OCI-LY7 (cell line): ENCODE measurements at regions not wholly inside any gene's neighbourhood (a gene's known extent, or its start where the extent isn't known, plus 50 kb on each side); places are given as distances from the start of the nearest gene placed in this dataset.

Experiments used
- BruUV-seq: library from RNA; stranded (reverse); fragments of 400-500 nt; replicated peaks from 2 replicates; lab custom pipeline; 2021; lab: Mats Ljungman, UMichigan
- CTCF ChIA-PET: fragments of 300-600 bp; sonication (Branson Sonifier 250); formaldehyde crosslinking; loops from one replicate; lab custom pipeline; 2022; ENCODE audit warnings: antibody characterized with exemption; ENCODE audit not compliant: unreplicated experiment; lab: Charles Lee
- POLR2A ChIA-PET: fragments of 300-600 bp; sonication (Branson Sonifier 250); formaldehyde crosslinking; loops from one replicate; lab custom pipeline; 2022; ENCODE audit warnings: antibody characterized with exemption; lab: Charles Lee
- DNase-seq: peaks from one replicate; pipeline ENCODE4 v3.0.0-alpha.2; 2015; ENCODE audit warnings: low spot score
- H2AFZ ChIP-seq: fragments of 200-600 bp; sonication (generic), shearing (Covaris generic); 2 replicates; pipeline ENCODE4 v1.6.1; 2014; ENCODE audit warnings: mild to moderate bottlenecking, antibody characterized with exemption, low read length, moderate library complexity
- H3K27ac ChIP-seq: fragments of 200-600 bp; sonication (generic); 2 replicates; pipeline ENCODE4 v1.5.1; 2014; ENCODE audit warnings: mixed run types, low read depth, mild to moderate bottlenecking, moderate library complexity, low read length, inconsistent platforms; ENCODE audit not compliant: poor library complexity, severe bottlenecking
- H3K36me3 ChIP-seq: fragments of 200-600 bp; sonication (generic); 2 replicates; pipeline ENCODE4 v1.6.1; 2014; ENCODE audit warnings: mild to moderate bottlenecking, antibody characterized with exemption, low read length, moderate library complexity, mixed read lengths; ENCODE audit not compliant: insufficient read depth
- H3K4me1 ChIP-seq: fragments of 200-600 bp; sonication (generic); 2 replicates; pipeline ENCODE4 v1.5.1; 2014; ENCODE audit warnings: mild to moderate bottlenecking, low read length; ENCODE audit not compliant: insufficient read depth, poor library complexity, severe bottlenecking
- H3K4me2 ChIP-seq: fragments of 200-600 bp; sonication (generic); 2 replicates; pipeline ENCODE4 v1.6.1; 2014; ENCODE audit warnings: mild to moderate bottlenecking, low read length
- H3K4me3 ChIP-seq: fragments of 200-600 bp; sonication (generic); 2 replicates; pipeline ENCODE4 v1.5.1; 2014; ENCODE audit warnings: mild to moderate bottlenecking, low read depth, low read length; ENCODE audit not compliant: poor library complexity, severe bottlenecking
- H3K79me2 ChIP-seq: fragments of 200-600 bp; sonication (generic); 2 replicates; pipeline ENCODE4 v1.6.1; 2016; ENCODE audit warnings: low read depth, mild to moderate bottlenecking, low read length, moderate library complexity, mixed read lengths; ENCODE audit not compliant: insufficient read depth
- H3K9me2 ChIP-seq: fragments of 200-600 bp; sonication (generic); 2 replicates; pipeline ENCODE4 v1.6.1; 2016; ENCODE audit warnings: mild to moderate bottlenecking, low read length, mixed read lengths; ENCODE audit not compliant: insufficient read depth
- H3K9me3 ChIP-seq: fragments of 200-600 bp; sonication (generic); 2 replicates; pipeline ENCODE4 v1.6.1; 2014; ENCODE audit warnings: mild to moderate bottlenecking, mixed run types, low read length, mixed read lengths
- H4K20me1 ChIP-seq: fragments of 200-600 bp; sonication (generic); 2 replicates; pipeline ENCODE4 v1.6.1; 2014; ENCODE audit warnings: mild to moderate bottlenecking, antibody characterized with exemption, low read length, moderate library complexity, mixed read lengths; ENCODE audit not compliant: insufficient read depth
- CTCF ChIP-seq: fragments of 200-600 bp; sonication (generic); conservative IDR thresholded peaks from 2 replicates; pipeline ENCODE4 v1.5.1; 2014; ENCODE audit warnings: mild to moderate bottlenecking, antibody characterized with exemption, low read length, moderate library complexity, mixed read lengths
- EZH2phosphoT487 ChIP-seq: fragments of 200-600 bp; sonication (generic); IDR thresholded peaks from 2 replicates; pipeline ENCODE4 v1.6.1; 2018; ENCODE audit warnings: low read depth, borderline replicate concordance, mild to moderate bottlenecking, mixed run types, antibody characterized with exemption, low read length, moderate library complexity, mixed read lengths
- intact Hi-C: fragments of 100-400 bp; cut with micrococcal nuclease; formaldehyde crosslinking; loops from one replicate; pipeline ENCODE4 v1.10.0; 2022; ENCODE audit not compliant: unreplicated experiment

GRCh38 chr5:136698970-136699369, 333.6 kb upstream of the TRPC7 start:
- H2AFZ ChIP-seq: no peak overlapping the region
- no peak overlapping the region for H3K4me3 ChIP-seq
- H3K9me2 ChIP-seq: no peaks in the 10 kb centered on the region
- DNase-seq: no peak
- no peaks in the 10 kb centered on the region for H3K79me2 ChIP-seq
- H3K27ac ChIP-seq: no peak overlapping the region
- no TSS peak for BruUV-seq
- no peak overlapping the region for H3K4me2 ChIP-seq
- no peaks in the 10 kb centered on the region for H3K4me1 ChIP-seq
- intact Hi-C loops: no loop called here
- ChIA-PET POLR2A (no interaction called here), CTCF (no interaction called here)
- no peaks in the 10 kb centered on the region for H3K9me3 ChIP-seq
- no peak for TF ChIP-seq EZH2phosphoT487
- no peak for TF ChIP-seq CTCF
- no peaks in the 10 kb centered on the region for H3K36me3 ChIP-seq
- no peaks in the 10 kb centered on the region for H4K20me1 ChIP-seq

GRCh38 chr5:136694258-136694657, 328.9 kb upstream of the TRPC7 start:
- H4K20me1 ChIP-seq: no peaks in the 10 kb centered on the region
- POLR2A ChIA-PET: no interaction called here
- H3K79me2 ChIP-seq: no peaks in the 10 kb centered on the region
- intact Hi-C loops: no loop called here
- no TSS peak for BruUV-seq
- TF ChIP-seq EZH2phosphoT487 (no peak), CTCF (no peak)
- no peaks in the 10 kb centered on the region for H3K9me3 ChIP-seq
- no peak overlapping the region for H3K4me3 ChIP-seq
- H3K9me2 ChIP-seq: no peaks in the 10 kb centered on the region
- no peak overlapping the region for H2AFZ ChIP-seq
- no peak overlapping the region for H3K4me2 ChIP-seq
- DNase-seq: no peak
- no peaks in the 10 kb centered on the region for H3K4me1 ChIP-seq
- CTCF ChIA-PET: no interaction called here
- no peaks in the 10 kb centered on the region for H3K36me3 ChIP-seq
- H3K27ac ChIP-seq: no peak overlapping the region

- Histone ChIP-seq H4K20me1 (no peaks in the 10 kb centered on the region), H3K79me2 (no peaks in the 10 kb centered on the region), H3K9me2 (no peaks in the 10 kb centered on the region), H3K9me3 (no peaks in the 10 kb centered on the region; the same call in 1 of the 2 replicates), H3K36me3 (no peaks in the 10 kb centered on the region), H2AFZ (no peak overlapping the region), H3K27ac (no peak overlapping the region), H3K4me3 (no peak overlapping the region), H3K4me2 (no peak overlapping the region), H3K4me1 (no peaks in the 10 kb centered on the region)
- TF ChIP-seq EZH2phosphoT487: no peak
- TF ChIP-seq CTCF: no peak
- intact Hi-C loops: no loop called here
- DNase-seq: no peak
- CTCF ChIA-PET: no interaction called here
- BruUV-seq: no TSS peak
- POLR2A ChIA-PET: interaction anchor here (0.6 kb wide), 1 partner anchor 477 kb away, joined by 3 read pairs; no protein-coding TSS in a partner anchor
Measured at GRCh38 chr5:136689552-136689951, 324.2 kb upstream of the TRPC7 start.
